IMR-90 (cell line): ENCODE measurements at regions not wholly inside any gene's neighbourhood (a gene's known extent, or its start where the extent isn't known, plus 50 kb on each side); places are given as distances from the start of the nearest gene placed in this dataset.

Experiments
- ATAC-seq: fragments of 200-7000 bp; cut with Tn5 transposase; 2 replicates; pipeline ENCODE4 v1.9.1; 2020; ENCODE audit warnings: low read depth, mild to moderate bottlenecking, moderate library complexity
- BruUV-seq: library from RNA; stranded (reverse); fragments of 400-500 nt; replicated peaks from 2 replicates; lab custom pipeline; 2021; lab: Mats Ljungman, UMichigan
- CTCF ChIA-PET: fragments of 300-600 bp; formaldehyde crosslinking; extraction: SDS; loops from one replicate; lab custom pipeline; 2021; ENCODE audit warnings: antibody characterized with exemption; lab: Yijun Ruan, JAX
- POLR2A ChIA-PET: fragments of 300-600 bp; sonication (Branson Sonifier 250); formaldehyde crosslinking; loops from one replicate; lab custom pipeline; 2022; ENCODE audit warnings: antibody characterized with exemption; ENCODE audit not compliant: unreplicated experiment; lab: Charles Lee
- DNase-seq: peaks from one replicate; pipeline ENCODE4 v3.0.0; 2013
- H2AFZ ChIP-seq: replicated peaks from 2 replicates; pipeline ENCODE3; 2013; ENCODE audit warnings: low read length, mild to moderate bottlenecking; ENCODE audit not compliant: poor library complexity
- H2AK5ac ChIP-seq: 2 replicates; pipeline ENCODE4 v1.6.1; 2013; ENCODE audit warnings: low read depth, low read length, inconsistent platforms
- H2AK9ac ChIP-seq: replicated peaks from 2 replicates; pipeline ENCODE3; 2013; ENCODE audit warnings: mild to moderate bottlenecking, low read depth, low read length, moderate library complexity; ENCODE audit not compliant: poor library complexity
- H2BK120ac ChIP-seq: 2 replicates; pipeline ENCODE4 v1.6.1; 2013; ENCODE audit warnings: low read depth, low read length, inconsistent platforms
- H2BK15ac ChIP-seq: 3 replicates; pipeline ENCODE4 v1.6.1; 2013; ENCODE audit warnings: low read depth, low read length, inconsistent platforms
- H2BK20ac ChIP-seq: 2 replicates; pipeline ENCODE4 v1.6.1; 2013; ENCODE audit warnings: low read depth, mild to moderate bottlenecking, inconsistent platforms, low read length, moderate library complexity
- H2BK5ac ChIP-seq: 2 replicates; pipeline ENCODE4 v1.6.1; 2013; ENCODE audit warnings: mild to moderate bottlenecking, low read depth, low read length, inconsistent platforms; ENCODE audit not compliant: poor library complexity, severe bottlenecking
- H3K14ac ChIP-seq: replicated peaks from 2 replicates; pipeline ENCODE4 v1.6.1; 2013; ENCODE audit warnings: low read depth, low read length, inconsistent platforms
- H3K18ac ChIP-seq: 2 replicates; pipeline ENCODE4 v1.6.1; 2013; ENCODE audit warnings: low read depth, low read length, control low read depth
- H3K23ac ChIP-seq: 2 replicates; pipeline ENCODE4 v1.6.1; 2013; ENCODE audit warnings: low read depth, low read length, inconsistent platforms
- H3K27ac ChIP-seq: 2 replicates; pipeline ENCODE4 v1.5.1; 2013; ENCODE audit warnings: mild to moderate bottlenecking, control low read depth, low read length; ENCODE audit not compliant: insufficient read depth
- H3K27me3 ChIP-seq: 2 replicates; pipeline ENCODE4 v1.6.1; 2013; ENCODE audit warnings: low read length; ENCODE audit not compliant: control insufficient read depth, insufficient read depth
- H3K36me3 ChIP-seq: 2 replicates; pipeline ENCODE4 v1.6.1; 2013; ENCODE audit warnings: low read length, mixed read lengths; ENCODE audit not compliant: control insufficient read depth, insufficient read depth
- H3K4ac ChIP-seq: 2 replicates; pipeline ENCODE4 v1.6.1; 2013; ENCODE audit warnings: low read depth, low read length, inconsistent platforms
- H3K4me1 ChIP-seq: 2 replicates; pipeline ENCODE4 v1.6.1; 2013; ENCODE audit warnings: low read length, mixed read lengths; ENCODE audit not compliant: control insufficient read depth, insufficient read depth
- H3K4me2 ChIP-seq: 2 replicates; pipeline ENCODE4 v1.6.1; 2013; ENCODE audit warnings: low read depth, mild to moderate bottlenecking, control low read depth, low read length, moderate library complexity
- H3K4me3 ChIP-seq: 2 replicates; pipeline ENCODE4 v1.5.1; 2013; ENCODE audit warnings: low read depth, mild to moderate bottlenecking, control low read depth, low read length, moderate library complexity; ENCODE audit not compliant: insufficient read depth
- H3K56ac ChIP-seq: 2 replicates; pipeline ENCODE4 v1.6.1; 2013; ENCODE audit warnings: low read length, inconsistent platforms; ENCODE audit not compliant: insufficient read depth; ENCODE audit errors: extremely low read depth
- H3K79me1 ChIP-seq, 2 experiments: 2 replicates each; pipeline ENCODE4 v1.6.1; 2013; ENCODE audit warnings: low read length in 2 of 2, inconsistent platforms in 1 of 2, low read depth in 1 of 2
- H3K9ac ChIP-seq: 2 replicates; pipeline ENCODE4 v1.6.1; 2013; ENCODE audit warnings: low read depth, low read length, control low read depth
- H3K9me1 ChIP-seq: 2 replicates; pipeline ENCODE4 v1.6.1; 2013; ENCODE audit warnings: low read length, inconsistent platforms; ENCODE audit not compliant: insufficient read depth
- H3K9me3 ChIP-seq: 2 replicates; pipeline ENCODE4 v1.6.1; 2013; ENCODE audit warnings: low read length; ENCODE audit not compliant: control insufficient read depth, insufficient read depth
- H4K20me1 ChIP-seq: 2 replicates; pipeline ENCODE4 v1.6.1; 2013; ENCODE audit warnings: low read length, inconsistent platforms; ENCODE audit not compliant: insufficient read depth
- H4K5ac ChIP-seq: 2 replicates; pipeline ENCODE4 v1.6.1; 2013; ENCODE audit warnings: mild to moderate bottlenecking, low read depth, low read length, control low read depth
- H4K8ac ChIP-seq, 2 experiments: 2 replicates each; pipeline ENCODE4 v1.6.1; 2013; ENCODE audit warnings: low read depth in 2 of 2, low read length in 2 of 2, control low read depth in 1 of 2, inconsistent platforms in 1 of 2
- H4K91ac ChIP-seq: 2 replicates; pipeline ENCODE4 v1.6.1; 2013; ENCODE audit warnings: low read depth, low read length, inconsistent platforms; ENCODE audit not compliant: insufficient read depth
- CHD1 ChIP-seq: IDR thresholded peaks from 2 replicates; pipeline ENCODE4 v1.6.1; 2012; ENCODE audit warnings: low read depth, low read length, improper control_type of control experiment
- MAFK ChIP-seq: IDR thresholded peaks from 2 replicates; pipeline ENCODE4 v1.6.1; 2012; ENCODE audit warnings: low read depth, low read length, improper control_type of control experiment
- NFE2L2 ChIP-seq: fragments of 150-350 bp; IDR thresholded peaks from 2 replicates; pipeline ENCODE4 v1.6.1; 2016; ENCODE audit warnings: low read depth, mild to moderate bottlenecking, low read length
- WGBS, 2 experiments: methylation state at CpG; one replicate each; pipeline versions ENCODE4 v1.1.5 to v1.1.7; 2013; ENCODE audit warnings: missing lambda C conversion rate in 2 of 2; ENCODE audit not compliant: insufficient read length in 1 of 2; ENCODE audit errors: extremely low coverage in 2 of 2; 5-methylcytosine and 5-hydroxymethylcytosine counted together
- dilution Hi-C: fragments of 300-500 bp; cut with HindIII; formaldehyde crosslinking; loops from one replicate; pipeline ENCODE4 v1.14.3; 2018; ENCODE audit warnings: low sequenced_read_pairs; ENCODE audit not compliant: unreplicated experiment
- in situ Hi-C: fragments of 300-500 bp; cut with MboI; formaldehyde crosslinking; loops from 3 replicates; pipeline ENCODE4 v1.14.3; 2019; ENCODE audit warnings: low sequenced_read_pairs, inconsistent platforms, mixed read lengths
- intact Hi-C: fragments of 100-400 bp; cut with micrococcal nuclease; formaldehyde crosslinking; loops from 2 replicates; pipeline ENCODE4 v1.10.0; 2022

DNA sequence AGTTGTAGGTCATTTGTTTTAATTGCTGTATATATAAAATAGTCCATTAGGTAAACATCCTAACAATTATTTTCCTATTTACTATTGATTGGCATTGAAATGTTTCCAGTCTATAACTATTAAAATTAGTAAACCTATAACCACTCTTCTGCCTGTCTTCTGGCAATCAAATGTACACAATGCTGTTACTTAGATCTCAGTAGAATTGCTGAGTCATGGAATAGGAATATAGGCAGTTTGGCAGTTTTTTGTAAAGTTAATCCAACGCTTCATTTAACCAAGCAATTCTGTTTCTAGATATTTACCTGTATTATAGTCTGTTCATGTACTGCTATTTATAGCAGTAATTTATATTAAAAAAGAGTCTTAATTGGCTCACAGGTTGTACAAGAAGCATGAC lies 518.1 kb downstream of the DCDC2C start:
- dilution Hi-C loops: no loop called here
- H3K36me3 ChIP-seq: no peaks in the 10 kb centered on the region
- H3K4ac ChIP-seq: no peak overlapping the region
- no peaks in the 10 kb centered on the region for H3K4me1 ChIP-seq
- no peak overlapping the region for H2BK5ac ChIP-seq
- ChIA-PET CTCF (no interaction called here), POLR2A (no interaction called here)
- no peak overlapping the region for H2AK5ac ChIP-seq
- H3K9me3 ChIP-seq: peaks cover 4% of the 10 kb centered on the region; the same call in 1 of the 2 replicates
- BruUV-seq: no TSS peak
- H2AK9ac ChIP-seq: no peak overlapping the region
- ATAC-seq (no peak), DNase-seq (no peak)
- no peak overlapping the region for H2AFZ ChIP-seq
- H3K27me3 ChIP-seq: no peaks in the 10 kb centered on the region
- intact Hi-C loops: no loop called here
- H2BK15ac ChIP-seq: no peak overlapping the region
- H3K14ac ChIP-seq: no peak overlapping the region
- in situ Hi-C loops: no loop called here
- WGBS, 2 experiments: no CpG with 5 or more reads among the region's 1 CpG
- no peak overlapping the region for H3K9ac ChIP-seq
- H3K27ac ChIP-seq: no peak overlapping the region
- H4K20me1 ChIP-seq: no peaks in the 10 kb centered on the region
- H4K8ac ChIP-seq: no peak overlapping the region
- no peak overlapping the region for H3K4me3 ChIP-seq
- no peak overlapping the region for H3K18ac ChIP-seq
- H3K56ac ChIP-seq: no peak overlapping the region
- H3K9me1 ChIP-seq: no peaks in the 10 kb centered on the region
- no peak overlapping the region for H4K5ac ChIP-seq
- H3K4me2 ChIP-seq: no peak overlapping the region
- H3K79me1 ChIP-seq: no peaks in the 10 kb centered on the region
- no peak overlapping the region for H4K91ac ChIP-seq
- no peak overlapping the region for H3K23ac ChIP-seq
- H2BK20ac ChIP-seq: no peak overlapping the region
- TF ChIP-seq MAFK (peak; percentile 83), CHD1 (no peak), NFE2L2 (peak; percentile 86)
- no peak overlapping the region for H2BK120ac ChIP-seq
